ENCODE measurements at regions not wholly inside any gene's neighbourhood (a gene's known extent, or its start where the extent isn't known, plus 50 kb on each side); places are given as distances from the start of the nearest gene placed in this dataset.

DNA sequence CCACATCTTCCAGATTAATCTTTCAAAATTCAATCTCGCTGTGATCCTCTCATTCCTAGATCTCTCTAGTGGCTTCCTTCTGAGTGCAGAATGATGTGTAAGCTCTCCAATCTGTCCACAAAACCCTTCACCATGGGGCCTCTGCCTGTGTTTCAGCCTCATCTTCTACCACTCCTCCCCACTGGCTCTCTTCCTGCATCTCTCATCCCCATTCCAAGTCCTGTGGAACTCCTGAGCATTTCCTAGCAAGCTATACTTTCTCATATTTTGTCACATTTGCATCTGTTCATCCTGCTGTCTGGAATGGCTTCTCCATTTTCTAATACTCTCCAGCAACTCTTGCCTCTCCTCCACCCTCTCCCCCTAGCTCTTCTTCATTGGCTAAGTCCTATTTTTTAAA, 242.0 kb upstream of the DAAM1 start:
- TF ChIP-seq POLR2A (IDR thresholded peaks at IDR 0.05) (no peak), CTCF (IDR thresholded peaks at IDR 0.05) (no peak)
